Fibroblast of pulmonary artery (primary cell): ENCODE measurements at regions not wholly inside any gene's neighbourhood (a gene's known extent, or its start where the extent isn't known, plus 50 kb on each side); places are given as distances from the start of the nearest gene placed in this dataset.
A peak's percentile ranks its signal among the peaks of the same experiment; 100 is the strongest.
"Not testable (repeated sequence)": the region's sequence is repeated elsewhere in the genome, so short reads cannot be mapped to it uniquely, and the experiment has no call there.

ENCODE experiments used
- DNase-seq: peaks from one replicate; pipeline ENCODE4 v3.0.0-alpha.2; 2010; ENCODE audit warnings: low read depth
- H3K4me3 ChIP-seq: replicated peaks from 2 replicates; pipeline ENCODE4 v1.5.1; 2011; ENCODE audit warnings: low read depth, mild to moderate bottlenecking, control low read depth, low read length, moderate library complexity
- CTCF ChIP-seq: IDR thresholded peaks from 2 replicates; pipeline ENCODE4 v1.5.1; 2011; ENCODE audit warnings: mild to moderate bottlenecking, control low read depth, low read length, inconsistent platforms; ENCODE audit errors: missing control alignments

- DNase-seq = peak; percentile 63
- peak; percentile 84 for TF ChIP-seq CTCF
- no peak overlapping the region for H3K4me3 ChIP-seq
These were observed 242.3 kb downstream of the LMX1A start for GRCh38 chr1:165114022-165114888.

- no peak for TF ChIP-seq CTCF
- no peak overlapping the region for H3K4me3 ChIP-seq
These were observed 244.3 kb downstream of the LMX1A start for GRCh38 chr1:165112260-165112659.

GRCh38 chr1:165109013-165109412, 247.5 kb downstream of the LMX1A start:
- TF ChIP-seq CTCF = no peak
- H3K4me3 ChIP-seq = no peak overlapping the region
- no peak for DNase-seq

More at GRCh38 chr1:165112260-165112659, 244.3 kb downstream of the LMX1A start:
- no peak for DNase-seq

GRCh38 chr1:165092542-165093162, 263.9 kb downstream of the LMX1A start:
- not testable (repeated sequence) for DNase-seq, H3K4me3 ChIP-seq

GRCh38 chr1:165080253-165080896, 276.1 kb downstream of the LMX1A start:
- DNase-seq = no peak
- no peak overlapping the region for H3K4me3 ChIP-seq
- TF ChIP-seq CTCF = no peak

GRCh38 chr1:165078391-165078790, 278.1 kb downstream of the LMX1A start:
- no peak for DNase-seq
- no peak overlapping the region for H3K4me3 ChIP-seq
- no peak for TF ChIP-seq CTCF

GRCh38 chr1:165075725-165076370, 280.7 kb downstream of the LMX1A start:
- peak; percentile 71 for TF ChIP-seq CTCF
- peak; percentile 39 for DNase-seq
- no peak overlapping the region for H3K4me3 ChIP-seq
